HepG2 (cell line): ENCODE measurements at regions not wholly inside any gene's neighbourhood (a gene's known extent, or its start where the extent isn't known, plus 50 kb on each side); places are given as distances from the start of the nearest gene placed in this dataset.
A peak's percentile ranks its signal among the peaks of the same experiment; 100 is the strongest.

Source experiments
- CEBPG ChIP-seq: IDR thresholded peaks from 2 replicates; pipeline ENCODE4 v1.6.1; 2016
- ERF ChIP-seq: IDR thresholded peaks from 2 replicates; pipeline ENCODE4 v1.6.1; 2018; ENCODE audit warnings: missing biosample characterization, missing genetic modification reagents
- EZH2 ChIP-seq: conservative IDR thresholded peaks from 2 replicates; pipeline ENCODE4 v1.6.1; 2012; ENCODE audit warnings: mild to moderate bottlenecking, low read depth, low read length, moderate library complexity
- HDAC2 ChIP-seq: sonication (generic); formaldehyde crosslinking; IDR thresholded peaks from 2 replicates; pipeline ENCODE4 v1.4.0; 2020; ENCODE audit warnings: missing genetic modification reagents
- NFKBIZ ChIP-seq: IDR thresholded peaks from 2 replicates; pipeline ENCODE4 v1.6.1; 2018; ENCODE audit warnings: missing genetic modification reagents, missing compliant biosample characterization
- NR2C2 ChIP-seq: sonication (generic); formaldehyde crosslinking; IDR thresholded peaks from 2 replicates; pipeline ENCODE4 v1.4.0; 2020; ENCODE audit warnings: missing genetic modification reagents, mild to moderate bottlenecking, moderate library complexity, borderline replicate concordance
- REL ChIP-seq: sonication (generic); formaldehyde crosslinking; conservative IDR thresholded peaks from 2 replicates; pipeline ENCODE4 v1.8.0; 2022; ENCODE audit warnings: mild to moderate bottlenecking, missing genetic modification reagents, moderate library complexity
- REPIN1 ChIP-seq: sonication (generic); formaldehyde crosslinking; IDR thresholded peaks from 2 replicates; pipeline ENCODE4 v1.8.0; 2022; ENCODE audit warnings: missing genetic modification reagents, low read depth, mild to moderate bottlenecking, borderline replicate concordance
- SNRNP70 ChIP-seq: fragments of 200-400 bp; formaldehyde crosslinking; IDR thresholded peaks from 2 replicates; pipeline ENCODE4 v1.6.1; 2017; ENCODE audit warnings: mild to moderate bottlenecking, low read depth, low read length, moderate library complexity
- TOPORS ChIP-seq: sonication (generic); formaldehyde crosslinking; IDR thresholded peaks from 2 replicates; pipeline ENCODE4 v1.8.0; 2023; ENCODE audit warnings: mild to moderate bottlenecking, missing genetic modification reagents
- ZFP41 ChIP-seq: sonication (generic); formaldehyde crosslinking; IDR thresholded peaks from 2 replicates; pipeline ENCODE4 v1.4.0; 2020; ENCODE audit warnings: mild to moderate bottlenecking, missing genetic modification reagents, borderline replicate concordance
- ZNF136 ChIP-seq: sonication (generic); formaldehyde crosslinking; IDR thresholded peaks from 2 replicates; pipeline ENCODE4 v1.8.1; 2022; ENCODE audit warnings: low read depth, mild to moderate bottlenecking, moderate library complexity, missing genetic modification reagents
- TF ChIP-seq, protein P1 (sequence below): sonication (generic); formaldehyde crosslinking; IDR thresholded peaks from 2 replicates; pipeline ENCODE4 v1.4.0; 2020; ENCODE audit warnings: mild to moderate bottlenecking, missing genetic modification reagents
- TF ChIP-seq, protein P2 (sequence below): IDR thresholded peaks from 2 replicates; pipeline ENCODE4 v1.6.1; 2016
- TF ChIP-seq, protein P3 (sequence below): sonication (generic); formaldehyde crosslinking; IDR thresholded peaks from 2 replicates; pipeline ENCODE4 v1.9.0; 2021; ENCODE audit warnings: missing genetic modification reagents, mild to moderate bottlenecking, borderline replicate concordance
- TF ChIP-seq, protein P4 (sequence below): sonication (generic); formaldehyde crosslinking; IDR thresholded peaks from 2 replicates; pipeline ENCODE4 v1.4.0; 2020; ENCODE audit warnings: mild to moderate bottlenecking, missing genetic modification reagents
- TF ChIP-seq, protein P5 (sequence below): sonication (generic); formaldehyde crosslinking; IDR thresholded peaks from 2 replicates; pipeline ENCODE4 v1.9.0; 2021; ENCODE audit warnings: missing genetic modification reagents, mild to moderate bottlenecking, borderline replicate concordance
- TF ChIP-seq, protein P6 (sequence below): fragments of 450-650 bp; IDR thresholded peaks from 2 replicates; pipeline ENCODE4 v1.6.1; 2016
- TF ChIP-seq, protein P7 (sequence below): sonication (generic); formaldehyde crosslinking; IDR thresholded peaks from 2 replicates; pipeline ENCODE4 v1.8.1; 2023; ENCODE audit warnings: mild to moderate bottlenecking, moderate library complexity, missing genetic modification reagents
- TF ChIP-seq, protein P8 (sequence below): sonication (generic); formaldehyde crosslinking; IDR thresholded peaks from 2 replicates; pipeline ENCODE4 v1.4.0; 2020; ENCODE audit warnings: mild to moderate bottlenecking, missing genetic modification reagents

DNA sequence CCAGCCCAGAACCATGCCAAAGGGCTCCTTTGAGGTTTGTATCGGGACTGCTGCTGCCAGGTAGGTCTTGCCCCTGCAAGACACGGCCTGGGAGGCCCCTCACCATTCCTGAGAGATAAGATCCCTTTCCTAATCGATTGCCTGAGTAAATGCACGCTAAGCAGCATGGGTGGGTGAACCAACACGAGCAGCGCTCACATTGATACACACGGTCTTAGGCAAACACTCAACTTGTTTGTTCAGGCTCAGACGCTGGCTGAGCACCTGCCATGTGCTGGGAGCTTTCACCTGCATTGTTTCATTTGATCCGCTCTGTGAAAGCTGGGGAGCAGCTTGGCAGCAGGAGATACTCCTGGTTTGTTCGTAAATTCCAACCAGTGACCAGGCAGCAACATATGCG is 76.9 kb upstream of the NEURL1B start (continued):
- peak; percentile 74; the same call in 1 of the 2 replicates for TF ChIP-seq REPIN1
- TF ChIP-seq, protein P1, sequence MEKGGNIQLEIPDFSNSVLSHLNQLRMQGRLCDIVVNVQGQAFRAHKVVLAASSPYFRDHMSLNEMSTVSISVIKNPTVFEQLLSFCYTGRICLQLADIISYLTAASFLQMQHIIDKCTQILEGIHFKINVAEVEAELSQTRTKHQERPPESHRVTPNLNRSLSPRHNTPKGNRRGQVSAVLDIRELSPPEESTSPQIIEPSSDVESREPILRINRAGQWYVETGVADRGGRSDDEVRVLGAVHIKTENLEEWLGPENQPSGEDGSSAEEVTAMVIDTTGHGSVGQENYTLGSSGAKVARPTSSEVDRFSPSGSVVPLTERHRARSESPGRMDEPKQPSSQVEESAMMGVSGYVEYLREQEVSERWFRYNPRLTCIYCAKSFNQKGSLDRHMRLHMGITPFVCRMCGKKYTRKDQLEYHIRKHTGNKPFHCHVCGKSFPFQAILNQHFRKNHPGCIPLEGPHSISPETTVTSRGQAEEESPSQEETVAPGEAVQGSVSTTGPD: peak; percentile 79; the same call in 1 of the 2 replicates
- TF ChIP-seq SNRNP70: no peak
- no peak for TF ChIP-seq ZFP41 (CRISPR knock-in tag)
- TF ChIP-seq, protein P2, sequence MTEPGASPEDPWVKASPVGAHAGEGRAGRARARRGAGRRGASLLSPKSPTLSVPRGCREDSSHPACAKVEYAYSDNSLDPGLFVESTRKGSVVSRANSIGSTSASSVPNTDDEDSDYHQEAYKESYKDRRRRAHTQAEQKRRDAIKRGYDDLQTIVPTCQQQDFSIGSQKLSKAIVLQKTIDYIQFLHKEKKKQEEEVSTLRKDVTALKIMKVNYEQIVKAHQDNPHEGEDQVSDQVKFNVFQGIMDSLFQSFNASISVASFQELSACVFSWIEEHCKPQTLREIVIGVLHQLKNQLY: peak; percentile 70; the same call in 1 of the 2 replicates
- TF ChIP-seq, protein P3, sequence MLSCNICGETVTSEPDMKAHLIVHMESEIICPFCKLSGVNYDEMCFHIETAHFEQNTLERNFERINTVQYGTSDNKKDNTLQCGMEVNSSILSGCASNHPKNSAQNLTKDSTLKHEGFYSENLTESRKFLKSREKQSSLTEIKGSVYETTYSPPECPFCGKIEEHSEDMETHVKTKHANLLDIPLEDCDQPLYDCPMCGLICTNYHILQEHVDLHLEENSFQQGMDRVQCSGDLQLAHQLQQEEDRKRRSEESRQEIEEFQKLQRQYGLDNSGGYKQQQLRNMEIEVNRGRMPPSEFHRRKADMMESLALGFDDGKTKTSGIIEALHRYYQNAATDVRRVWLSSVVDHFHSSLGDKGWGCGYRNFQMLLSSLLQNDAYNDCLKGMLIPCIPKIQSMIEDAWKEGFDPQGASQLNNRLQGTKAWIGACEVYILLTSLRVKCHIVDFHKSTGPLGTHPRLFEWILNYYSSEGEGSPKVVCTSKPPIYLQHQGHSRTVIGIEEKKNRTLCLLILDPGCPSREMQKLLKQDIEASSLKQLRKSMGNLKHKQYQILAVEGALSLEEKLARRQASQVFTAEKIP (CRISPR knock-in tag): no peak
- TF ChIP-seq REL: no peak
- TF ChIP-seq NFKBIZ (CRISPR knock-in tag): no peak
- no peak for TF ChIP-seq ZNF136
- TF ChIP-seq, protein P4, sequence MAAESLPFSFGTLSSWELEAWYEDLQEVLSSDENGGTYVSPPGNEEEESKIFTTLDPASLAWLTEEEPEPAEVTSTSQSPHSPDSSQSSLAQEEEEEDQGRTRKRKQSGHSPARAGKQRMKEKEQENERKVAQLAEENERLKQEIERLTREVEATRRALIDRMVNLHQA: no peak
- peak; percentile 71 for TF ChIP-seq CEBPG (CRISPR knock-in tag)
- TF ChIP-seq, protein P5, sequence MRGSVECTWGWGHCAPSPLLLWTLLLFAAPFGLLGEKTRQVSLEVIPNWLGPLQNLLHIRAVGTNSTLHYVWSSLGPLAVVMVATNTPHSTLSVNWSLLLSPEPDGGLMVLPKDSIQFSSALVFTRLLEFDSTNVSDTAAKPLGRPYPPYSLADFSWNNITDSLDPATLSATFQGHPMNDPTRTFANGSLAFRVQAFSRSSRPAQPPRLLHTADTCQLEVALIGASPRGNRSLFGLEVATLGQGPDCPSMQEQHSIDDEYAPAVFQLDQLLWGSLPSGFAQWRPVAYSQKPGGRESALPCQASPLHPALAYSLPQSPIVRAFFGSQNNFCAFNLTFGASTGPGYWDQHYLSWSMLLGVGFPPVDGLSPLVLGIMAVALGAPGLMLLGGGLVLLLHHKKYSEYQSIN: no peak
- TF ChIP-seq, protein P6, sequence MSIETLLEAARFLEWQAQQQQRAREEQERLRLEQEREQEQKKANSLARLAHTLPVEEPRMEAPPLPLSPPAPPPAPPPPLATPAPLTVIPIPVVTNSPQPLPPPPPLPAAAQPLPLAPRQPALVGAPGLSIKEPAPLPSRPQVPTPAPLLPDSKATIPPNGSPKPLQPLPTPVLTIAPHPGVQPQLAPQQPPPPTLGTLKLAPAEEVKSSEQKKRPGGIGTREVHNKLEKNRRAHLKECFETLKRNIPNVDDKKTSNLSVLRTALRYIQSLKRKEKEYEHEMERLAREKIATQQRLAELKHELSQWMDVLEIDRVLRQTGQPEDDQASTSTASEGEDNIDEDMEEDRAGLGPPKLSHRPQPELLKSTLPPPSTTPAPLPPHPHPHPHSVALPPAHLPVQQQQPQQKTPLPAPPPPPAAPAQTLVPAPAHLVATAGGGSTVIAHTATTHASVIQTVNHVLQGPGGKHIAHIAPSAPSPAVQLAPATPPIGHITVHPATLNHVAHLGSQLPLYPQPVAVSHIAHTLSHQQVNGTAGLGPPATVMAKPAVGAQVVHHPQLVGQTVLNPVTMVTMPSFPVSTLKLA: peak; percentile 40; the same call in 1 of the 2 replicates
- TF ChIP-seq ERF (CRISPR knock-in tag): no peak
- 0 out of 2 replicates have a peak, but pooled peaks have one; percentile 21 for TF ChIP-seq NR2C2 (CRISPR knock-in tag)
- TF ChIP-seq TOPORS (CRISPR knock-in tag): 0 out of 2 replicates have a peak, but pooled peaks have one; percentile 25
- TF ChIP-seq, protein P7, sequence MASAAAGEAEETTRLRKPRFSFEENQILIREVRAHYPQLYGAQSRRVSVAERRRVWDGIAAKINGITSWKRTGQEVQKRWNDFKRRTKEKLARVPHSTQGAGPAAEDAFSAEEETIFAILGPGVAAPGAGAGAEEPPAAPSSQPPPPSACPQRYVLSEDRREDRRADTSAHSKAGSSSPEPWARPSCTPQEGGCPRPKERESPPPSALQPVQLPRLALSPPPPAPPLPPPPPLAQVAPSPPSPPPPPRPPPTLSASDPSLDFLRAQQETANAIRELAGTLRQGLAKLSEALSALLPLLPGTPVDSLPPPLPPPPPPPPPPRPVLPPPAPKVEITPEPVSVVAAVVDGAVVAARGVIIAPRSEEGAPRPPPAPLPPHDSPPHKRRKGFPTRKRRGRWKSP (CRISPR knock-in tag): no peak
- no peak for TF ChIP-seq EZH2
- TF ChIP-seq HDAC2: peak; percentile 88
- TF ChIP-seq, protein P8, sequence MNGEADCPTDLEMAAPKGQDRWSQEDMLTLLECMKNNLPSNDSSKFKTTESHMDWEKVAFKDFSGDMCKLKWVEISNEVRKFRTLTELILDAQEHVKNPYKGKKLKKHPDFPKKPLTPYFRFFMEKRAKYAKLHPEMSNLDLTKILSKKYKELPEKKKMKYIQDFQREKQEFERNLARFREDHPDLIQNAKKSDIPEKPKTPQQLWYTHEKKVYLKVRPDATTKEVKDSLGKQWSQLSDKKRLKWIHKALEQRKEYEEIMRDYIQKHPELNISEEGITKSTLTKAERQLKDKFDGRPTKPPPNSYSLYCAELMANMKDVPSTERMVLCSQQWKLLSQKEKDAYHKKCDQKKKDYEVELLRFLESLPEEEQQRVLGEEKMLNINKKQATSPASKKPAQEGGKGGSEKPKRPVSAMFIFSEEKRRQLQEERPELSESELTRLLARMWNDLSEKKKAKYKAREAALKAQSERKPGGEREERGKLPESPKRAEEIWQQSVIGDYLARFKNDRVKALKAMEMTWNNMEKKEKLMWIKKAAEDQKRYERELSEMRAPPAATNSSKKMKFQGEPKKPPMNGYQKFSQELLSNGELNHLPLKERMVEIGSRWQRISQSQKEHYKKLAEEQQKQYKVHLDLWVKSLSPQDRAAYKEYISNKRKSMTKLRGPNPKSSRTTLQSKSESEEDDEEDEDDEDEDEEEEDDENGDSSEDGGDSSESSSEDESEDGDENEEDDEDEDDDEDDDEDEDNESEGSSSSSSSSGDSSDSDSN (CRISPR knock-in tag): peak; percentile 49; the same call in 1 of the 2 replicates
